Neural progenitor cell (in vitro differentiated cells): ENCODE measurements at regions not wholly inside any gene's neighbourhood (a gene's known extent, or its start where the extent isn't known, plus 50 kb on each side); places are given as distances from the start of the nearest gene placed in this dataset.

ENCODE experiments used
- DNase-seq: peaks from one replicate; pipeline ENCODE4 v3.0.0-alpha.2; 2016; ENCODE audit warnings: low spot score
- H2AFZ ChIP-seq: fragments of 200-600 bp; sonication (generic); replicated peaks from 2 replicates; pipeline ENCODE4 v1.6.1; 2016; ENCODE audit warnings: antibody characterized with exemption
- H3F3A ChIP-seq: fragments of 200-600 bp; sonication (generic); 2 replicates; pipeline ENCODE4 v1.6.1; 2016; ENCODE audit warnings: antibody characterized with exemption, low read depth
- H3K27ac ChIP-seq: fragments of 200-600 bp; sonication (generic); 2 replicates; pipeline ENCODE4 v1.5.1; 2016; ENCODE audit warnings: mild to moderate bottlenecking
- H3K27me3 ChIP-seq: fragments of 200-600 bp; sonication (generic); 2 replicates; pipeline ENCODE4 v1.6.1; 2016; ENCODE audit warnings: mild to moderate bottlenecking, moderate library complexity
- H3K36me3 ChIP-seq: fragments of 200-600 bp; sonication (generic); 2 replicates; pipeline ENCODE4 v1.5.1; 2016
- H3K4me1 ChIP-seq: fragments of 200-600 bp; sonication (generic); 2 replicates; pipeline ENCODE4 v1.6.1; 2016; ENCODE audit warnings: mixed run types
- H3K4me2 ChIP-seq: fragments of 200-600 bp; sonication (generic); 2 replicates; pipeline ENCODE4 v1.6.1; 2016
- H3K4me3 ChIP-seq: fragments of 200-600 bp; sonication (generic); 2 replicates; pipeline ENCODE4 v1.5.1; 2016
- H3K79me2 ChIP-seq: fragments of 200-600 bp; sonication (generic); 2 replicates; pipeline ENCODE4 v1.6.1; 2016; ENCODE audit warnings: low read depth
- H3K9ac ChIP-seq: fragments of 200-600 bp; sonication (generic); 2 replicates; pipeline ENCODE4 v1.6.1; 2016
- H3K9me3 ChIP-seq: fragments of 200-600 bp; sonication (generic); 2 replicates; pipeline ENCODE4 v1.5.1; 2016; ENCODE audit warnings: low read depth
- H4K20me1 ChIP-seq: fragments of 200-600 bp; sonication (generic); 2 replicates; pipeline ENCODE4 v1.6.1; 2016; ENCODE audit warnings: low read depth
- H3K27ac Mint-ChIP-seq: 3 replicates; pipeline ENCODE4 v1.8.0; 2021; ENCODE audit warnings: mixed read lengths
- H3K27me3 Mint-ChIP-seq: 2 replicates; pipeline ENCODE4 v1.8.0; 2022; ENCODE audit warnings: low read depth, mild to moderate bottlenecking, inconsistent platforms, moderate library complexity, mixed read lengths; ENCODE audit not compliant: insufficient read depth
- H3K36me3 Mint-ChIP-seq: 3 replicates; pipeline ENCODE4 v1.8.0; 2021; ENCODE audit warnings: mixed read lengths
- H3K4me1 Mint-ChIP-seq: 3 replicates; pipeline ENCODE4 v1.8.0; 2021; ENCODE audit warnings: mixed read lengths
- H3K4me3 Mint-ChIP-seq: 3 replicates; pipeline ENCODE4 v1.8.0; 2021; ENCODE audit warnings: mild to moderate bottlenecking, moderate library complexity, mixed read lengths
- H3K9me3 Mint-ChIP-seq: 3 replicates; pipeline ENCODE4 v1.8.0; 2020; ENCODE audit warnings: mixed read lengths
- EZH2 ChIP-seq: fragments of 200-600 bp; sonication (generic); IDR thresholded peaks from 2 replicates; pipeline ENCODE4 v1.6.1; 2017; ENCODE audit warnings: antibody characterized with exemption, mild to moderate bottlenecking, moderate library complexity
- EZH2phosphoT487 ChIP-seq: fragments of 200-600 bp; sonication (generic); IDR thresholded peaks from 2 replicates; pipeline ENCODE4 v1.6.1; 2017; ENCODE audit warnings: antibody characterized with exemption
- TF ChIP-seq, protein P1 (sequence below): fragments of 200-600 bp; sonication (generic); IDR thresholded peaks from 2 replicates; pipeline ENCODE4 v1.5.1; 2017; ENCODE audit warnings: antibody characterized with exemption, mild to moderate bottlenecking

DNA sequence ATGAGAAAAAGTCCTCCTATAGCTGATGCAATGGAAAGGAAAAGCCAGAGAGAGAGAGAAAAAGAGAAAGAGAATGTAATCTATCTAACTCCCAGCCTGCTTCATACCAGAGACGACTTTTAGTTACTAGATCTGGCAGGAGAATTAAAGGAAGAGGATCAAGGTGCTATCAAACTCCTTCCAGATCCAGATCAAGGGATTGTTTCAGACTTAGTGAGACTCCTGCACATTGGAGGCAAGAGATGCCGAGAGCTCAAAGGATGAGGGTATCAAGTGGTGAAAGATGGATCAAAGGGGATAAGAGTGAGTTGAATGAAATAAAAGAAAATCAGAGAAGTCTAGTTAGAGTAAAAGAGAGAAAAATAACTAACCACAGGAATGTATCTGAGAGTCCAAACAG lies 478.6 kb downstream of the KIF4B start:
- no peak overlapping the region for H3K4me3 Mint-ChIP-seq
- no peak overlapping the region for H3K4me3 ChIP-seq
- no peaks in the 10 kb centered on the region for H3K36me3 Mint-ChIP-seq
- no peaks in the 10 kb centered on the region for H4K20me1 ChIP-seq
- H3K4me1 ChIP-seq, result peaks cover 10% of the 10 kb centered on the region
- H3K9ac ChIP-seq, result no peak overlapping the region
- H3K4me2 ChIP-seq, result no peak overlapping the region
- H3F3A ChIP-seq, result no peaks in the 10 kb centered on the region
- no peaks in the 10 kb centered on the region for H3K27me3 Mint-ChIP-seq
- DNase-seq, result no peak
- H3K4me1 Mint-ChIP-seq, result no peaks in the 10 kb centered on the region
- TF ChIP-seq, protein P1, sequence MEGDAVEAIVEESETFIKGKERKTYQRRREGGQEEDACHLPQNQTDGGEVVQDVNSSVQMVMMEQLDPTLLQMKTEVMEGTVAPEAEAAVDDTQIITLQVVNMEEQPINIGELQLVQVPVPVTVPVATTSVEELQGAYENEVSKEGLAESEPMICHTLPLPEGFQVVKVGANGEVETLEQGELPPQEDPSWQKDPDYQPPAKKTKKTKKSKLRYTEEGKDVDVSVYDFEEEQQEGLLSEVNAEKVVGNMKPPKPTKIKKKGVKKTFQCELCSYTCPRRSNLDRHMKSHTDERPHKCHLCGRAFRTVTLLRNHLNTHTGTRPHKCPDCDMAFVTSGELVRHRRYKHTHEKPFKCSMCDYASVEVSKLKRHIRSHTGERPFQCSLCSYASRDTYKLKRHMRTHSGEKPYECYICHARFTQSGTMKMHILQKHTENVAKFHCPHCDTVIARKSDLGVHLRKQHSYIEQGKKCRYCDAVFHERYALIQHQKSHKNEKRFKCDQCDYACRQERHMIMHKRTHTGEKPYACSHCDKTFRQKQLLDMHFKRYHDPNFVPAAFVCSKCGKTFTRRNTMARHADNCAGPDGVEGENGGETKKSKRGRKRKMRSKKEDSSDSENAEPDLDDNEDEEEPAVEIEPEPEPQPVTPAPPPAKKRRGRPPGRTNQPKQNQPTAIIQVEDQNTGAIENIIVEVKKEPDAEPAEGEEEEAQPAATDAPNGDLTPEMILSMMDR, result no peak
- TF ChIP-seq EZH2 (no peak), EZH2phosphoT487 (no peak)
- H3K79me2 ChIP-seq, result no peaks in the 10 kb centered on the region
- no peaks in the 10 kb centered on the region for H3K36me3 ChIP-seq
- H3K27ac Mint-ChIP-seq, result no peak overlapping the region
- H2AFZ ChIP-seq, result no peak overlapping the region
- H3K9me3 Mint-ChIP-seq, result no peaks in the 10 kb centered on the region
- no peaks in the 10 kb centered on the region for H3K27me3 ChIP-seq
- no peak overlapping the region for H3K27ac ChIP-seq
- no peaks in the 10 kb centered on the region for H3K9me3 ChIP-seq

DNA sequence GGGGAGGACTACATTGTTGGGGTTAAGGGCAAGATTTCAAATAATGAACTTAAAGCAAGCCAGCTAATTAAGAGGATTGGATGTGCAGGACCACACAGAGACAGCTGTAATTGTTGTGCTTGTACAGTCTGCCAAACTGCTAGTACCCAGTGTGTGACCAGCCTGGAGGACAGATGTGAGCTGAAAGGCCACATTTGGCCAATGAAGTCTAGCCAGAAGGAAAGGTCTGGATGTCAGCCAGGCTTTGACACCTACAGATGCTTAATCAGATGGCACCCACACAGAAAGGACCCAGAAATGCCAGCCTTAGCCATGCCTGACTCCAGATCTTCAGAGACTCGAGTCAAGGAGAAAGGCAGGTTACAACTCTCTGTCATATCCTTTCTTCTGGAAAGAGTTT lies 491.1 kb downstream of the KIF4B start:
- Mint-ChIP-seq H3K36me3 (no peaks in the 10 kb centered on the region), H3K4me1 (no peaks in the 10 kb centered on the region), H3K4me3 (no peak overlapping the region), H3K27me3 (no peaks in the 10 kb centered on the region), H3K27ac (no peak overlapping the region), H3K9me3 (no peaks in the 10 kb centered on the region)
- Histone ChIP-seq H3K4me1 (no peaks in the 10 kb centered on the region), H3K27me3 (no peaks in the 10 kb centered on the region), H3K4me3 (no peak overlapping the region), H3K9ac (no peak overlapping the region), H3F3A (no peaks in the 10 kb centered on the region), H3K4me2 (no peak overlapping the region), H3K27ac (no peak overlapping the region), H2AFZ (no peak overlapping the region), H3K79me2 (no peaks in the 10 kb centered on the region), H3K9me3 (no peaks in the 10 kb centered on the region), H3K36me3 (no peaks in the 10 kb centered on the region), H4K20me1 (no peaks in the 10 kb centered on the region)
- no peak for DNase-seq
- TF ChIP-seq, protein P1, result no peak
- TF ChIP-seq EZH2 (no peak), EZH2phosphoT487 (no peak)

DNA sequence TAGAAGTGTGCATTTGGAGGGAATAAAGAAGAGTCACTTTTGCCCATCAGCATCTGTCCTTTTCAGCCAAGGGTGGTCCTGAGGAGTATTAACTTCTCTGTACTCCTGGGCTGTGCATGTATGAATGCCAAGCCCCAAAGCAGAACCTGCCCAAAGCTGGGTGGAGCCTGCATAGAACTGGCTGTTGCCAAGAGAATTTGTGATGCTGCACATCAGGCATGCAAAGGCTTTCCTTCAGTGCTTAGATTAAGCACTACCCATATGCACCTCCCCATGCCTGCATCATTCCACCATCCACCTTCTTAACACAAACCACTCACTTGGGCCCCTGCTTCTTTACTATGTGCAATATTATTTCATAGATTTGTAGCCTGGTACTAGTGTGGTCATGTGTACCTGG lies 493.8 kb downstream of the KIF4B start:
- Histone ChIP-seq H3K79me2 (no peaks in the 10 kb centered on the region), H3K4me1 (peaks cover 7% of the 10 kb centered on the region), H3K4me3 (no peak overlapping the region), H3K36me3 (no peaks in the 10 kb centered on the region), H3K27me3 (no peaks in the 10 kb centered on the region), H3K27ac (no peak overlapping the region), H4K20me1 (no peaks in the 10 kb centered on the region), H2AFZ (no peak overlapping the region), H3K9ac (no peak overlapping the region), H3K4me2 (no peak overlapping the region), H3K9me3 (no peaks in the 10 kb centered on the region), H3F3A (no peaks in the 10 kb centered on the region)
- no peak for TF ChIP-seq EZH2
- TF ChIP-seq EZH2phosphoT487, result no peak
- TF ChIP-seq, protein P1, result no peak
- Mint-ChIP-seq H3K9me3 (no peaks in the 10 kb centered on the region), H3K27ac (no peak overlapping the region), H3K4me3 (no peak overlapping the region), H3K4me1 (peaks cover 7% of the 10 kb centered on the region), H3K36me3 (no peaks in the 10 kb centered on the region), H3K27me3 (no peaks in the 10 kb centered on the region)
- DNase-seq, result no peak

DNA sequence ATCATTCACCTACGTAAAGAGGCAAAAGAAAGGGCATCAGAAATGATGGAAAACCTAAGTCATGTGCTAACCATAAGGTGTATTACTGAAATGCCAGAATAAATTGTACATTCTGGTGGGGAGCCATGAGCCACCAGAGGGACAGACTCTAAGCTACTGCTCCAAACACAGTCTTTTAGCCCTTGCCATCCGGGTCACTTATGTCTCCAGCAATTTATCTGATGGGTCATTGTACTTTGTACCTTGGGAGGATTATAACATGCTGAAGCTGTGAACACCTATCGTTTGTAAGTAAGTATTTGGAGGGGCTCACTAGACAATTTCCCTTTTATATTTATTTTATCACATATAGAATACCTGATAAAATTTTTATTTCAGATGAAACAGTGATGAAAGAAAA lies 495.1 kb downstream of the KIF4B start:
- H3K27ac ChIP-seq, result no peak overlapping the region
- no peak overlapping the region for H3K9ac ChIP-seq
- no peaks in the 10 kb centered on the region for H3K36me3 Mint-ChIP-seq
- no peaks in the 10 kb centered on the region for H3F3A ChIP-seq
- H3K36me3 ChIP-seq, result no peaks in the 10 kb centered on the region
- DNase-seq, result no peak
- H3K9me3 ChIP-seq, result no peaks in the 10 kb centered on the region
- TF ChIP-seq EZH2 (no peak), EZH2phosphoT487 (no peak)
- TF ChIP-seq, protein P1, result no peak
- H3K27ac Mint-ChIP-seq, result no peak overlapping the region
- H3K4me1 Mint-ChIP-seq, result peaks cover 9% of the 10 kb centered on the region
- H2AFZ ChIP-seq, result no peak overlapping the region
- H3K27me3 Mint-ChIP-seq, result no peaks in the 10 kb centered on the region
- H3K4me3 ChIP-seq, result no peak overlapping the region
- no peaks in the 10 kb centered on the region for H4K20me1 ChIP-seq
- no peak overlapping the region for H3K4me3 Mint-ChIP-seq
- no peaks in the 10 kb centered on the region for H3K27me3 ChIP-seq
- H3K79me2 ChIP-seq, result no peaks in the 10 kb centered on the region
- H3K4me2 ChIP-seq, result no peak overlapping the region
- peaks cover 9% of the 10 kb centered on the region for H3K4me1 ChIP-seq
- no peaks in the 10 kb centered on the region for H3K9me3 Mint-ChIP-seq
